K562 (cell line): ENCODE measurements at regions not wholly inside any gene's neighbourhood (a gene's known extent, or its start where the extent isn't known, plus 50 kb on each side); places are given as distances from the start of the nearest gene placed in this dataset.

Experiments used
- ARID1B ChIP-seq: fragments of 450-650 bp; IDR thresholded peaks from 2 replicates; pipeline ENCODE4 v1.6.1; 2016; ENCODE audit warnings: antibody characterized with exemption, mild to moderate bottlenecking, inconsistent platforms
- CREM ChIP-seq: IDR thresholded peaks from 2 replicates; pipeline ENCODE4 v1.6.1; 2014; ENCODE audit warnings: antibody characterized with exemption, low read depth
- EGR1 ChIP-seq: fragments of 450-650 bp; conservative IDR thresholded peaks from 2 replicates; pipeline ENCODE4 v1.6.1; 2017; ENCODE audit warnings: mild to moderate bottlenecking
- ESRRA ChIP-seq: fragments of 450-650 bp; IDR thresholded peaks from 2 replicates; pipeline ENCODE4 v1.6.1; 2014; ENCODE audit warnings: low read depth, mild to moderate bottlenecking, moderate library complexity, borderline replicate concordance
- HMGN3 ChIP-seq: IDR thresholded peaks from 2 replicates; pipeline ENCODE4 v1.6.1; 2011; ENCODE audit warnings: borderline replicate concordance, low read depth, mild to moderate bottlenecking, mixed read lengths, low read length; ENCODE audit not compliant: insufficient read length; ENCODE audit errors: extremely low read depth
- MLLT1 ChIP-seq, 2 experiments: fragments of 450-650 bp; IDR thresholded peaks; 2 replicates each; pipeline ENCODE4 v1.6.1; 2016
- NCOA4 ChIP-seq: fragments of 450-650 bp; IDR thresholded peaks from 2 replicates; pipeline ENCODE4 v1.6.1; 2018; ENCODE audit warnings: mild to moderate bottlenecking; ENCODE audit not compliant: partially characterized antibody
- NCOA6 ChIP-seq: fragments of 450-650 bp; IDR thresholded peaks from 2 replicates; pipeline ENCODE4 v1.6.1; 2017; ENCODE audit warnings: mild to moderate bottlenecking
- NR2C1 ChIP-seq, 2 experiments: fragments of 450-650 bp; IDR thresholded peaks; 2 replicates each; pipeline ENCODE4 v1.6.1; 2017; ENCODE audit warnings: mild to moderate bottlenecking in 2 of 2, antibody characterized with exemption in 1 of 2, inconsistent platforms in 1 of 2, missing compliant biosample characterization in 1 of 2, missing genetic modification characterization in 1 of 2
- SFPQ ChIP-seq: fragments of 200-400 bp; formaldehyde crosslinking; IDR thresholded peaks from 2 replicates; pipeline ENCODE4 v1.6.1; 2017; ENCODE audit warnings: mild to moderate bottlenecking, low read depth, low read length, moderate library complexity
- TAF7 ChIP-seq: fragments of 450-650 bp; IDR thresholded peaks from 2 replicates; pipeline ENCODE4 v1.6.1; 2016; ENCODE audit warnings: missing genetic modification characterization, missing compliant biosample characterization
- ZFPM2 ChIP-seq: fragments of 250-450 bp; sonication (Bioruptor Pico); IDR thresholded peaks from 2 replicates; pipeline ENCODE4 v1.5.1; 2022; ENCODE audit warnings: mild to moderate bottlenecking
- ZNF274 ChIP-seq: IDR thresholded peaks from 2 replicates; pipeline ENCODE4 v1.6.1; 2011; ENCODE audit warnings: low read depth, mild to moderate bottlenecking, low read length, moderate library complexity, borderline replicate concordance
- ZNF316 ChIP-seq: fragments of 450-650 bp; IDR thresholded peaks from 2 replicates; pipeline ENCODE4 v1.6.1; 2016
- TF ChIP-seq, protein P1 (sequence below): fragments of 450-650 bp; IDR thresholded peaks from 2 replicates; pipeline ENCODE4 v1.6.1; 2017; ENCODE audit warnings: antibody characterized with exemption, mild to moderate bottlenecking

DNA sequence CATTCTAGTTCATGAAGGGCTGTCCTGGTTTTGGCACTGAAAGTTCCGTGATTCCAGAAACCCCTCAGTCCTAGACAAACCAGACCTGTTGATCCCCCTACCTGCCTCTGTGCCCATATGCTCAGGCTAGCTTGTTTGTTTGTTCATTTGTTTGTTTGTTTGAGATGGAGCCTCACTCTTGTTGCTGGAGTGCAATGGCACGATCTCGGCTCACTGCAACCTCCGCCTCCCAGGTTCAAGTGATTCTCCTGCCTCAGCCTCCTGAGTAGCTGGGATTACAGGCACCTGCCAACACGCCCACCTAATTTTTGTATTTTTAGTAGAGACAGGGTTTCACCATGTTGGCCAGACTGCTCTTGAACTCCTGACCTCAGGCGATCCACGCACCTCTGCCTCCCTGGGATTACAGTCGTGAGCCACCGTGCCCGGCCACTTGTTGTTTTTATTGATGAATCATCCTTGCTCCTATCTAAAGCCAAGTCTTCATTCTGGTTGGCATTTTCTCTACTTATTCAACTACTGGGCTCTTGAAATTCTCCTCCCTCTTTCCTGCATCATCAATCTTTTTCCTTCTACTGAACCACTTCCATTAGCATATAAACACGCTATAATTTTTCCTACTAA, 86.3 kb upstream of the BMP2K start (continued):
- peak in 1 of 2 experiments; percentile 36; a peak in 1 of 4 replicates for TF ChIP-seq MLLT1 (IDR thresholded peaks at IDR 0.05)
- TF ChIP-seq, protein P1, sequence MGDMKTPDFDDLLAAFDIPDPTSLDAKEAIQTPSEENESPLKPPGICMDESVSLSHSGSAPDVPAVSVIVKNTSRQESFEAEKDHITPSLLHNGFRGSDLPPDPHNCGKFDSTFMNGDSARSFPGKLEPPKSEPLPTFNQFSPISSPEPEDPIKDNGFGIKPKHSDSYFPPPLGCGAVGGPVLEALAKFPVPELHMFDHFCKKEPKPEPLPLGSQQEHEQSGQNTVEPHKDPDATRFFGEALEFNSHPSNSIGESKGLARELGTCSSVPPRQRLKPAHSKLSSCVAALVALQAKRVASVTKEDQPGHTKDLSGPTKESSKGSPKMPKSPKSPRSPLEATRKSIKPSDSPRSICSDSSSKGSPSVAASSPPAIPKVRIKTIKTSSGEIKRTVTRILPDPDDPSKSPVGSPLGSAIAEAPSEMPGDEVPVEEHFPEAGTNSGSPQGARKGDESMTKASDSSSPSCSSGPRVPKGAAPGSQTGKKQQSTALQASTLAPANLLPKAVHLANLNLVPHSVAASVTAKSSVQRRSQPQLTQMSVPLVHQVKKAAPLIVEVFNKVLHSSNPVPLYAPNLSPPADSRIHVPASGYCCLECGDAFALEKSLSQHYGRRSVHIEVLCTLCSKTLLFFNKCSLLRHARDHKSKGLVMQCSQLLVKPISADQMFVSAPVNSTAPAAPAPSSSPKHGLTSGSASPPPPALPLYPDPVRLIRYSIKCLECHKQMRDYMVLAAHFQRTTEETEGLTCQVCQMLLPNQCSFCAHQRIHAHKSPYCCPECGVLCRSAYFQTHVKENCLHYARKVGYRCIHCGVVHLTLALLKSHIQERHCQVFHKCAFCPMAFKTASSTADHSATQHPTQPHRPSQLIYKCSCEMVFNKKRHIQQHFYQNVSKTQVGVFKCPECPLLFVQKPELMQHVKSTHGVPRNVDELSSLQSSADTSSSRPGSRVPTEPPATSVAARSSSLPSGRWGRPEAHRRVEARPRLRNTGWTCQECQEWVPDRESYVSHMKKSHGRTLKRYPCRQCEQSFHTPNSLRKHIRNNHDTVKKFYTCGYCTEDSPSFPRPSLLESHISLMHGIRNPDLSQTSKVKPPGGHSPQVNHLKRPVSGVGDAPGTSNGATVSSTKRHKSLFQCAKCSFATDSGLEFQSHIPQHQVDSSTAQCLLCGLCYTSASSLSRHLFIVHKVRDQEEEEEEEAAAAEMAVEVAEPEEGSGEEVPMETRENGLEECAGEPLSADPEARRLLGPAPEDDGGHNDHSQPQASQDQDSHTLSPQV, result 0 out of 2 replicates have a peak, but pooled peaks have one; percentile 11
- TF ChIP-seq ZNF274, result no peak
- TF ChIP-seq NCOA6, result no peak
- TF ChIP-seq ZNF316, result peak; percentile 37
- TF ChIP-seq CREM, result no peak
- no peak for TF ChIP-seq NCOA4
- TF ChIP-seq SFPQ, result no peak
- no peak for TF ChIP-seq NR2C1 (IDR thresholded peaks at IDR 0.05)
- peak; percentile 16; the same call in 1 of the 2 replicates for TF ChIP-seq NR2C1 (tag; IDR thresholded peaks at IDR 0.05)
- TF ChIP-seq TAF7 (tag), result no peak
- TF ChIP-seq ARID1B, result 0 out of 2 replicates have a peak, but pooled peaks have one; percentile 13
- no peak for TF ChIP-seq ZFPM2
- no peak for TF ChIP-seq HMGN3
- no peak for TF ChIP-seq ESRRA
- 0 out of 2 replicates have a peak, but pooled peaks have one; percentile 9 for TF ChIP-seq EGR1
